HUDEP-2 (cell line): ENCODE measurements at regions not wholly inside any gene's neighbourhood (a gene's known extent, or its start where the extent isn't known, plus 50 kb on each side); places are given as distances from the start of the nearest gene placed in this dataset.
"Not testable (repeated sequence)": the region's sequence is repeated elsewhere in the genome, so short reads cannot be mapped to it uniquely, and the experiment has no call there.

ENCODE experiments used
- DNase-seq, 76 experiments: peaks; one replicate each; lab custom pipeline; 2025; ENCODE audit not compliant: unreplicated experiment in 76 of 76; lab: John Stamatoyannopoulos, UW

- no peak for DNase-seq
Observed at GRCh38 chr16:66035096-66035495, 331.4 kb upstream of the CDH5 start.

GRCh38 chr16:66032841-66033240 lies 333.6 kb upstream of the CDH5 start:
- no peak for DNase-seq

GRCh38 chr16:66030036-66030435 lies 336.5 kb upstream of the CDH5 start:
- no peak for DNase-seq

GRCh38 chr16:66028510-66029216 lies 337.8 kb upstream of the CDH5 start:
- no peak for DNase-seq

GRCh38 chr16:66026787-66027330 lies 339.6 kb upstream of the CDH5 start:
- DNase-seq: no peak

- DNase-seq: peak in 3 of 76 experiments; percentile 1 to 8 (median 6)
Observed at GRCh38 chr16:66026211-66026610, 340.3 kb upstream of the CDH5 start.

- no peak for DNase-seq
Observed at GRCh38 chr16:66025751-66026150, 340.7 kb upstream of the CDH5 start.

- not testable (repeated sequence) for DNase-seq
Observed at GRCh38 chr16:66024567-66024966, 341.9 kb upstream of the CDH5 start.

- no peak for DNase-seq
Observed at GRCh38 chr16:66023481-66023880, 343.0 kb upstream of the CDH5 start.

- no peak for DNase-seq
Observed at GRCh38 chr16:66020642-66021041, 345.8 kb upstream of the CDH5 start.

- no peak for DNase-seq
Observed at GRCh38 chr16:66020046-66020445, 346.4 kb upstream of the CDH5 start.

GRCh38 chr16:66019502-66019901 lies 347.0 kb upstream of the CDH5 start:
- DNase-seq: not testable (repeated sequence)

GRCh38 chr16:66014221-66014620 lies 352.3 kb upstream of the CDH5 start:
- DNase-seq: no peak

GRCh38 chr16:66013486-66013885 lies 353.0 kb upstream of the CDH5 start:
- no peak for DNase-seq

- DNase-seq: no peak
Observed at GRCh38 chr16:66008136-66008535, 358.4 kb upstream of the CDH5 start.

GRCh38 chr16:66007717-66008116 lies 358.8 kb upstream of the CDH5 start:
- no peak for DNase-seq

GRCh38 chr16:66006485-66006884 lies 360.0 kb upstream of the CDH5 start:
- no peak for DNase-seq

- DNase-seq: no peak
Observed at GRCh38 chr16:66004699-66005098, 361.8 kb upstream of the CDH5 start.

GRCh38 chr16:66003201-66003600 lies 363.3 kb upstream of the CDH5 start:
- no peak for DNase-seq

- DNase-seq: no peak
Observed at GRCh38 chr16:66002601-66003000, 363.9 kb upstream of the CDH5 start.

GRCh38 chr16:66001432-66001831 lies 365.1 kb upstream of the CDH5 start:
- no peak for DNase-seq

GRCh38 chr16:65998443-65998842 lies 368.0 kb upstream of the CDH5 start:
- no peak for DNase-seq

GRCh38 chr16:65994291-65994690 lies 372.2 kb upstream of the CDH5 start:
- DNase-seq: no peak
